ENCODE measurements at regions not wholly inside any gene's neighbourhood (a gene's known extent, or its start where the extent isn't known, plus 50 kb on each side); places are given as distances from the start of the nearest gene placed in this dataset.

DNA sequence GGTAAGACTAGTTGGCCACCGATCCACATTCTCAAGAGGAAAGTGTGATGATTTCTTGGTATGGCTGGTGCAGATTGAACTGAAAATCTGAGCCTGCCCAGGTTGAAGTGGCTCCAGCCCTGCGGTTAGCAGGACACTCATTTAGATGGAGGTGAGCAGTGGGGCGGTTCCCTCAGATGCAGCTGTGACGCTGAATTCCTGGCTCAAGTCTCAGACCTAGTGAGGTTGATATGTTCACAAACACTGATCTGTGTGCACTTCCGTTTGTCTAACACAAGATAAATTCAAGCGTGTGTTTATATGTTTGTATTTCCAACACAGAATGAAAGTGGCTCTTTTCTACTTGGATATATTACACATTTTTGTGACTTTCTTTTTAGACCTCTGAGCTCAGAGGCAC lies 83.4 kb upstream of the FRMD1 start:
- no peak overlapping the region for H3K27ac ChIP-seq
- TF ChIP-seq ZFX (IDR thresholded peaks at IDR 0.05; ENCODE audit: borderline replicate concordance), result no peak
- TF ChIP-seq, protein P1, sequence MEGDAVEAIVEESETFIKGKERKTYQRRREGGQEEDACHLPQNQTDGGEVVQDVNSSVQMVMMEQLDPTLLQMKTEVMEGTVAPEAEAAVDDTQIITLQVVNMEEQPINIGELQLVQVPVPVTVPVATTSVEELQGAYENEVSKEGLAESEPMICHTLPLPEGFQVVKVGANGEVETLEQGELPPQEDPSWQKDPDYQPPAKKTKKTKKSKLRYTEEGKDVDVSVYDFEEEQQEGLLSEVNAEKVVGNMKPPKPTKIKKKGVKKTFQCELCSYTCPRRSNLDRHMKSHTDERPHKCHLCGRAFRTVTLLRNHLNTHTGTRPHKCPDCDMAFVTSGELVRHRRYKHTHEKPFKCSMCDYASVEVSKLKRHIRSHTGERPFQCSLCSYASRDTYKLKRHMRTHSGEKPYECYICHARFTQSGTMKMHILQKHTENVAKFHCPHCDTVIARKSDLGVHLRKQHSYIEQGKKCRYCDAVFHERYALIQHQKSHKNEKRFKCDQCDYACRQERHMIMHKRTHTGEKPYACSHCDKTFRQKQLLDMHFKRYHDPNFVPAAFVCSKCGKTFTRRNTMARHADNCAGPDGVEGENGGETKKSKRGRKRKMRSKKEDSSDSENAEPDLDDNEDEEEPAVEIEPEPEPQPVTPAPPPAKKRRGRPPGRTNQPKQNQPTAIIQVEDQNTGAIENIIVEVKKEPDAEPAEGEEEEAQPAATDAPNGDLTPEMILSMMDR (IDR thresholded peaks at IDR 0.05), result no peak

DNA sequence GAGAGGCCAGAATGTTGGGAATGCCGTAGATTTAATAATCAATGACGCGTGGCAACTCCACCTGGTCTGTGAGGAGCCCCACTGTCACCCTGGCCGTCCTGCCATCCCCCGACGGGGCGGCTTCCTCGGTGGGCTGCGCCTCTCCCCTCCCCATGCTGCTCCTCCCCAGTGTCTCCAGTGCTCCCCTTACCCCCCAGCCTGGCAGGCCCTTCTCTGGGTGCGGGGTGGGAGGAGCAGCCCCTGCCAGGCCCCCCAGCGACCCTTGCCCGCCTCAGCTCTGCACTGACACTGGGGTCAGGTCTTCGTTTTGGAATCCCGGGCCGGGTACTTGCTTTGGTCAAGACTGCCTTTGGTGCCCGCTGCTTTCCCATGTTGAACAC lies 82.3 kb upstream of the FRMD1 start:
- H3K27ac ChIP-seq, result no peak overlapping the region
- TF ChIP-seq ZFX (IDR thresholded peaks at IDR 0.05; ENCODE audit: borderline replicate concordance), result no peak
- TF ChIP-seq, protein P1 (IDR thresholded peaks at IDR 0.05), result no peak

DNA sequence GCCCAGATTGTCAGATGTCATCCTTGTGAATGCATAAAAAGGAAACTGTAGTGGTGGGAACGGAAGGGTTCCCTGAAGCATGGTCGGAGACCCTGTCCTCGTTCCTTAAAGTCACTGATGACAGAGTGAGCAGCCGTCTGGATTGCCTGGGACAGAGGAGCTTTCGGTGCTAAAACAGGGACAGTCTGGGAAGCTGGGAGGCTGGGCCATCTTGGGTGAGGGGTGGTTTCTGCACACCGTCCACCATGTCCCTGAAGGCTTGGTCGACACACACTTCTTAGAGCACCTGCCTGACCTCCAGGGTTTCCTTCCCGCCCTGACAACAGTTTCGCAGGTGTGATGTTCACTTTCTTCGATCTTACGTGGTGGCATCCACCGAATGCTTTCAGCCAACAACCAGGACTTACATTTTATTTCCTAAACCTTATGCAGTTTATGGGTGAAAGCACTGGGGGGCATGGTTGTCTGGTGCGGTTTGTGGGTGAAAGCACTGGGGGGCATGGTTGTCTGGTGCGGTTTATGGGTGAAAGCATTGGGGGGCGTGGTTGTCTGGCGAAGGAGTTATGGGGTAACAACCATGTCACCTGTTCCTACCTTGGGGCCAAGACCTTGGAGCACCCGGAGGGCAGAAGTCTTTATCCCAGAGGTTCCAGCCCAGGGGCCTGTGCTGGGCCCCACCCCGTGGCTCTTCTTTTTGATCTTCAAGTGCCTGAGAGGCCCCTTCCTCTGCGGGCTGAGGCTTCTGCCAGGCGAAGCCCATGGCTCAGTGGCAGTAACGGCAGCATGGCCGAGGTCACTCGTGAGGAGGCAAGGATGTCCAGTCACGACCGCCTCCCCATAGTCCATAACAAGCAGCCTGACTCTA lies 81.7 kb upstream of the FRMD1 start:
- TF ChIP-seq, protein P1 (IDR thresholded peaks at IDR 0.05), result no peak
- TF ChIP-seq ZFX (IDR thresholded peaks at IDR 0.05; ENCODE audit: borderline replicate concordance), result no peak
- H3K27ac ChIP-seq, result no peak overlapping the region

DNA sequence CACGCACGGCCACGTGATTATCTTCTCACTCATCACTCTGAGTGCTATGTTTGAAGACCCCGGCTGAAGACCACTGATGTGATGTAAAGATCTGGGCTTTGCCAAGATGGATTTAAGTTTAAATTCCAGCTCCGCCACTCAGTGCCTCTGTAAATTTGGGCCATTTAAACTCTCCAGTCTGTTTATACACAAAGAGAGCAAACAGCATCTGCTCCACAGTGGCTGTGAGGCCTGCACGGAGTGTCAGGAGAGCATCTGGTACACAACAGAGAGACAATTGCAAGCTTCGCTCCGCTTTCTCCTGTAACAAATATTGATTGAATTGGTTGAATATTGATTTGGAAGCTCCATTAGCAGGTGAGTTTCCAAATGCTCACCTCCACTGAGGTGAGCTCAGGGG lies 80.5 kb upstream of the FRMD1 start:
- no peak overlapping the region for H3K27ac ChIP-seq
- no peak for TF ChIP-seq ZFX (IDR thresholded peaks at IDR 0.05; ENCODE audit: borderline replicate concordance)
- TF ChIP-seq, protein P1 (IDR thresholded peaks at IDR 0.05), result no peak

DNA sequence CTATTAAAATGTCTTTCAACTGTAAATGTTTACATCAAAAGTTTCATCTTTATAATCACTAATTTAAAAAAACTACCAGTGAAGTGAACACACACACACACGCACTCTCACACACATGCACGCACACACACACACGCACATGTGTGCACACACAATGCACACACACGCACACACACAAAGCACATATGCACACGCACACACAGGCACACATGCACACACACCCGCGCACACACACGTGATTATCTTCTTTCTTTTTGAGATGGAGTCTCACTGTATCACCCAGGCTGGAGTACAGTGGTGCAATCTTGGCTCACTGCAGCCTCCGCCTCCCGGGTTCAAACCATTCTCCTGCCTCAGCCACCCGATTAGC lies 80.0 kb upstream of the FRMD1 start:
- no peak overlapping the region for H3K27ac ChIP-seq

DNA sequence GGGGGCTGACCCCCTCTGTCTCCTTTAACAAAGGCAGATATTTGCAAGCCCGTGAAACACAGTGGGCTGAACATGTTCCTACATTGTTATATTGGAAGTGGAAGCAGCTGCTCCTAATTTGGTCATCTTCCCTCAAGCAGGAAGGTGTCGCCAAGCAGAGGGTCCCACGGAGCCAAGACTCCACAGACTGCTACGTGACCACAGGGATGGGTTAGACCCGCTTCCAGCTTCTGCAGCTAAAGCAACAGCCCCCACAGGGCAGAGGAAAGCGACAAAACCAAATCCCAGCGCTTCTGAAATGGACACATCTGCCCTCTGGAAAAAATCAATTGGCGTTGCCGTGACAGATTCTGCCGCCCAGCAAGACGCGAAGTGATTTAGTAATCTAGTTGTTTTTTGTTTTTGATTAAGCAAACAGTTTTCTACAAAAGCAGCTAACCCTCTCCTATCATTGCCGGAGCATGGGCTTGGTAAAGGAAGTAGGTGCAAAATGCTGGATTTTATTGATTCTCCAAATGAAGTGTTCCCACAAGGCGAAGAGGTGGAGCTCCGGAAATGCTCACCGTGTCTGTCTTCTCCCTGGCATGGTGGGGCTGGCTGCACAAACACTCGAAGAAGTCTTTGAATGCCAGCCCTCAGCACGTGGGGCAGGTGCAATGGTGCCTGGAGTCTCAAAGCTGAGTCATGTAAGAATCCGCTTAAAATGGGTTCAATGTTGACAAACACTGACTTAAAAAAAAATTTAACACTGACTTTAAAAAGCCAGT lies 79.4 kb upstream of the FRMD1 start:
- TF ChIP-seq, protein P1 (IDR thresholded peaks at IDR 0.05), result no peak
- TF ChIP-seq ZFX (IDR thresholded peaks at IDR 0.05; ENCODE audit: borderline replicate concordance), result no peak
- H3K27ac ChIP-seq, result no peak overlapping the region

More for the DNA sequence above, 80.0 kb upstream of the FRMD1 start:
- TF ChIP-seq ZFX (IDR thresholded peaks at IDR 0.05; ENCODE audit: borderline replicate concordance), result no peak
- TF ChIP-seq, protein P1 (IDR thresholded peaks at IDR 0.05), result no peak
